T47D (cell line): ENCODE measurements at regions not wholly inside any gene's neighbourhood (a gene's known extent, or its start where the extent isn't known, plus 50 kb on each side); places are given as distances from the start of the nearest gene placed in this dataset.

ENCODE experiments used
- DNase-seq, 2 experiments: peaks; one replicate each; pipeline versions ENCODE4 v3.0.0 to v3.0.0-alpha.2; 2011 to 2012; ENCODE audit warnings: low read depth in 1 of 2, low spot score in 1 of 2
- JUND ChIP-seq: IDR thresholded peaks from 2 replicates; pipeline ENCODE4 v1.6.1; 2012; ENCODE audit warnings: low read depth
- in situ Hi-C: cut with HindIII; loops from 2 replicates; pipeline ENCODE4 v1.10.0; 2016; ENCODE audit warnings: low sequenced_read_pairs, low pct_unique_long_range_greater_than_20kb

GRCh38 chr7:152967958-152968357 is 208.4 kb downstream of the ACTR3B start:
- in situ Hi-C loops: no loop called here
- no peak for DNase-seq
- TF ChIP-seq JUND: no peak

GRCh38 chr7:152968514-152968913 is 209.0 kb downstream of the ACTR3B start:
- no peak for DNase-seq
- no peak for TF ChIP-seq JUND
- in situ Hi-C loops: no loop called here

DNA sequence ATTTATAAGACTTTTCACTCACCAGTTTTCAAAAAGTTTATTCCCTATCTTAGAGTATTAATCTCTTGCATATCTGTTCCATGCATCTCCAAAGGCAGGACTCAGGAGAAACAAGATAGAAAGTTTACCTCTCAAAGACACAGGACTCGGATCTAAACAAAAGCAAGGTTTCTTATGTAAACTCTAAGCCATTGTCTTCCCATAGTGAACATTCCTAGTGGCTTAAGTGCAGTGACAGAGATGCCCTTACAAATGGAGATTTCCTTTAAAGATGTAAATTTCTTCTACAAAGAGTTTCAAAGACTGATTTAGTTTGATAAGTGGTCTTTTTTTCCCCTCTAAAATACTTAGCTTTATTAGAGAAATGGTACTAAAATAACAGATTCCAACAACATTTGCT is 209.8 kb downstream of the ACTR3B start:
- no peak for DNase-seq
- TF ChIP-seq JUND: no peak
- in situ Hi-C loops: no loop called here

- no peak for DNase-seq
- in situ Hi-C loops: no loop called here
- no peak for TF ChIP-seq JUND
Measured at GRCh38 chr7:152969839-152970238, 210.3 kb downstream of the ACTR3B start.

- DNase-seq: no peak
- in situ Hi-C loops: no loop called here
- TF ChIP-seq JUND: no peak
Measured at GRCh38 chr7:152970481-152970880, 210.9 kb downstream of the ACTR3B start.

GRCh38 chr7:152974577-152974976 is 215.0 kb downstream of the ACTR3B start:
- no peak for TF ChIP-seq JUND
- DNase-seq: no peak
- in situ Hi-C loops: no loop called here

DNA sequence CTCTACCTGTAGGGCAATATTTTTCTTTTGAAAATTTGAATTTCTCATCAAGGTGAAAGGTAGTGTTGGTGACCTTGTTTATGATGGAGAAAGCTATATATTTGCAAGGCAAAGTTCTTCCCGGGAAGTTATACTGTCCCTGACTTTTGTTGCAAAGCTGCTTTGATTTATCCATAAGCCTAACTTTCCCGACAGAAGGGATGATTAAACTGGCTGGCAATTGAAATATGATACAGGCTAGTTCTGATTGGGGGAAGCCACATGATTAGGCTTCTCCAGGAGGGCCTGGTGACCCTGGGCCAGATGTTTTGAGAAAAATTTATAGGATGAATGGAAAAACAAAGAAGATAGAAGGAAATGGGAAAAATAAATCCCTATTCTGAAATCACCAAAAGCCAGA is 215.5 kb downstream of the ACTR3B start:
- no peak for DNase-seq
- in situ Hi-C loops: no loop called here
- no peak for TF ChIP-seq JUND

GRCh38 chr7:152979376-152979775 is 219.8 kb downstream of the ACTR3B start:
- TF ChIP-seq JUND: no peak
- DNase-seq: peak in 1 of 2 experiments; percentile 9
- in situ Hi-C loops: no loop called here

- no peak for DNase-seq
- no peak for TF ChIP-seq JUND
- in situ Hi-C loops: no loop called here
Measured at GRCh38 chr7:152984421-152984820, 224.9 kb downstream of the ACTR3B start.

DNA sequence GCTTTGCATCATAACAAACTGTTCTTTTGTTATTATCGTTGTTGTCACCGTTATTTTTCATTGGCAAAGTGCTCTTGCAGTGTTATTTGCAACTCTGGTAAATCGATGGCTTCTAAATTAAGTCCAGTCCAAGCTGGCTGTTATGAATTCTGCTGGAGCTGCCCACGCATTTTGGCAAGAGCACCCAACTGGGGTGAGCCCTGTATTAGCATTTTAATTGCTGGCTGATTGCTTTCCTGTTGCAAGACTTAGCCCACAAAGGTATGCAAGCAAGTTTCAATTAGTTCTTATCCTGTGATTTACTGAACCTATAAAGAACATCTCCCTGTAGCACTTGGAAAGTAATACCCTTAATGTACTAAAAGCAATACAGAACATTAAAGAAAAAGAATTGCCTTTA is 226.8 kb downstream of the ACTR3B start:
- TF ChIP-seq JUND: no peak
- in situ Hi-C loops: no loop called here
- no peak for DNase-seq

DNA sequence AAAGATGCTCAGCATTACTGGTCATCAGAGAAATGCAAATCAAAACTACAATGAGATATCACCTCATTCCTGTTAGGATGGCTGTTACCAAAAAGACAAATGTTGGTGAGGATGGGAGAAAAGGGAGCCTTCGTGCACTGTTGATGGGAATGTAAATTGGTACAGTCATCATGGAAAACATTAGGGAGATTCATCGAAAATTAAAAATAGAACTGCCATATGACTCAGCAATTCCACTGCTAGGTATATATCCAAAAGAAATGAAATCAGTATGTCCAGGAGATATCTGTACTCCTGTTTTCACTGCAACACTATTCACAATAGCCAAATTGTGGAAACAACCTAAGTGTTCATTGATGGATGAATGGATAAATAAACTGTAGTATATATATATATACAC is 228.1 kb downstream of the ACTR3B start:
- no peak for DNase-seq
- TF ChIP-seq JUND: no peak
- in situ Hi-C loops: no loop called here

DNA sequence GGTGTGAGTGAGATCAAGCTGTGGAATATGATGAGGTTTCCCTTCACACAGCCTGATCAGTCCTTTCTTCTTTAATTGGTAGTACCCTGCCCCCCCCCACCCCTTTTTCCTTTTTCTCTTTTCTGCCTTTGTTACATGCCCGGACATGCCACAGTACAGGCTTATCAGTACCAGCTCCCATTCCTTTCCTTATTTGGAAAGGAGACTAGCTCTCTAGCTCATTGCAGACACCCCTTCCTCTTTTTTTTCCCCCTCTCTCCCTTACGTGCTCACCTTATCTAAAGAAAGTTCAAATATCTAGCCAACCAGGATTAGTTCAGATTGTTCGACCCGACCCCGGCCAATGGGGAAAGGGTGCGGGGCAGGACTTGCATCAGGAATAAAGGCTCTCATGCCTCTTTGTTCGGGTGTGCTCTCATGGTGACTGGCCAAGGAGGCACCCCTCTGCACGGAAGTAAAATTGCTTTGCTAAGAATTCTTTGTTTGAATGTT is 230.4 kb downstream of the ACTR3B start:
- DNase-seq: no peak
- no peak for TF ChIP-seq JUND

DNA sequence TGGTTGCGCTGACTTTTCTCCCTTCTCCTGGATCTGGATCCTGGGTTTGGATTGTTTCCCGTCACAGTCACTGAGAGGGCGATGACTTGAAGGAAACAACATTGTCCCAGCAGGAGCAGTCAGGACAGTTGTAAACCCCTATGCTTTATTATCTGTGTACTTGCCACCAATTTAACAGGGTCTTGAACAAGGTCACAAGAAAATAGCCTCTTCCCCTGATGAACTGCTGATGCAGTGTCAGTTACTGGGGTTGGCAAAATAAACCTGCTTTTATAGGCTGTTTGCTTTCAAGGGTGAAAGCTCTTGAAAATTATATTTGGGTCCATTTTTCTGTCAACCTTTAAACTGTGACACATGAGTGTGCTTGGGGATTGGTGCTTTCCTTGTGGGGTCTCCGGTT is 238.9 kb downstream of the ACTR3B start:
- no peak for DNase-seq
- no peak for TF ChIP-seq JUND
- in situ Hi-C loops: no loop called here

More for the DNA sequence above, 230.4 kb downstream of the ACTR3B start:
- in situ Hi-C loops: no loop called here

GRCh38 chr7:153002115-153002514 is 242.6 kb downstream of the ACTR3B start:
- in situ Hi-C loops: no loop called here
- DNase-seq: no peak
- TF ChIP-seq JUND: no peak
